Prostate gland (tissue), 2 donors: ENCODE measurements at regions not wholly inside any gene's neighbourhood (a gene's known extent, or its start where the extent isn't known, plus 50 kb on each side); places are given as distances from the start of the nearest gene placed in this dataset.

Experiments used
- DNase-seq: peaks from one replicate; pipeline ENCODE4 v3.0.0-alpha.2; 2019; ENCODE audit warnings: low spot score
- H3K27ac ChIP-seq, 2 donors: fragments of 200-600 bp; sonication (generic); 2 replicates each; pipeline ENCODE4 v1.5.1; 2017 to 2019
- H3K27me3 ChIP-seq: fragments of 200-600 bp; sonication (generic); replicated peaks from 2 replicates; pipeline ENCODE4 v1.5.1; 2019; ENCODE audit not compliant: insufficient read depth
- H3K36me3 ChIP-seq, 2 donors: fragments of 200-600 bp; sonication (generic); 1 replicate in 1 of 2; 2 replicates in 1 of 2; pipeline versions ENCODE4 v1.5.1 to v1.8.1; 2017 to 2019
- H3K4me1 ChIP-seq: fragments of 200-600 bp; sonication (generic); replicated peaks from 2 replicates; pipeline ENCODE4 v1.5.1; 2019
- H3K4me3 ChIP-seq, 2 donors: fragments of 200-600 bp; sonication (generic); 2 replicates each; pipeline ENCODE4 v1.5.1; 2017 to 2019
- H3K9me3 ChIP-seq: fragments of 200-600 bp; sonication (generic); 2 replicates; pipeline ENCODE4 v1.5.1; 2017
- CTCF ChIP-seq, 4 experiments: fragments of 200-600 bp in 2 of 4; fragments of 450-650 bp in 2 of 4; sonication (generic) in 2 of 4; IDR thresholded peaks; 1 replicate in 3 of 4; 2 replicates in 1 of 4; pipeline ENCODE4 v1.5.1; 2016 to 2019; ENCODE audit warnings: antibody characterized with exemption in 4 of 4, mild to moderate bottlenecking in 2 of 4, moderate library complexity in 2 of 4
- POLR2A ChIP-seq: fragments of 450-650 bp; IDR thresholded peaks from one replicate; pipeline ENCODE4 v1.6.1; 2016; ENCODE audit warnings: antibody characterized with exemption, mild to moderate bottlenecking
- POLR2AphosphoS5 ChIP-seq: sonication (generic); formaldehyde crosslinking; IDR thresholded peaks from one replicate; pipeline ENCODE4 v1.6.1; 2017; ENCODE audit warnings: antibody characterized with exemption
- WGBS: methylation state at CpG from one replicate; pipeline ENCODE4 v1.1.5; 2018; 5-methylcytosine and 5-hydroxymethylcytosine counted together
- intact Hi-C: fragments of 100-400 bp; cut with DNase I; formaldehyde crosslinking; loops from one replicate; pipeline ENCODE4 v1.14.2; 2022

- Histone ChIP-seq H3K27ac (no peak overlapping the region), H3K4me1 (no peaks in the 10 kb centered on the region), H3K27me3 (peaks cover 2% of the 10 kb centered on the region), H3K4me3 (no peak overlapping the region), H3K9me3 (no peaks in the 10 kb centered on the region), H3K36me3 (no peaks in the 10 kb centered on the region)
- TF ChIP-seq POLR2AphosphoS5 = no peak
- 73% methylated on average over 3 of the region's 3 CpGs for WGBS
- intact Hi-C loops = no loop called here
- DNase-seq = no peak
These were observed 55.8 kb upstream of the MAFB start for GRCh38 chr20:40744818-40745175.

- intact Hi-C loops = no loop called here
- Histone ChIP-seq H3K9me3 (no peaks in the 10 kb centered on the region), H3K27ac (no peak overlapping the region), H3K4me3 (no peak overlapping the region), H3K36me3 (no peaks in the 10 kb centered on the region), H3K4me1 (no peaks in the 10 kb centered on the region), H3K27me3 (peaks cover 2% of the 10 kb centered on the region)
- WGBS = 97% methylated on average over 5 of the region's 5 CpGs
- no peak for DNase-seq
- TF ChIP-seq CTCF (IDR thresholded peaks at IDR 0.05) = no peak
- no peak for TF ChIP-seq POLR2A
- no peak for TF ChIP-seq POLR2AphosphoS5
These were observed 57.2 kb upstream of the MAFB start for GRCh38 chr20:40746251-40746650.

GRCh38 chr20:40748182-40748581 is 59.1 kb upstream of the MAFB start:
- whole genome bisulfite sequencing = 92% methylated on average over 3 of the region's 3 CpGs
- H3K27me3 ChIP-seq = no peaks in the 10 kb centered on the region
- DNase-seq = no peak
- H3K4me1 ChIP-seq = no peaks in the 10 kb centered on the region
- no peak overlapping the region for H3K27ac ChIP-seq
- H3K4me3 ChIP-seq = no peak overlapping the region
- TF ChIP-seq POLR2A = no peak
- no peak for TF ChIP-seq CTCF (IDR thresholded peaks at IDR 0.05)
- TF ChIP-seq POLR2AphosphoS5 = no peak
- no peaks in the 10 kb centered on the region for H3K9me3 ChIP-seq
- H3K36me3 ChIP-seq = no peaks in the 10 kb centered on the region
- intact Hi-C loops = no loop called here

GRCh38 chr20:40749985-40750506 is 61.0 kb upstream of the MAFB start:
- no peak for DNase-seq
- no peaks in the 10 kb centered on the region for H3K9me3 ChIP-seq
- TF ChIP-seq POLR2AphosphoS5 = no peak
- TF ChIP-seq POLR2A = no peak
- TF ChIP-seq CTCF (IDR thresholded peaks at IDR 0.05) = no peak

GRCh38 chr20:40750541-40751035 is 61.6 kb upstream of the MAFB start:
- intact Hi-C loops = no loop called here
- no peak overlapping the region for H3K4me3 ChIP-seq
- WGBS = 52% methylated on average over 5 of the region's 5 CpGs
- no peaks in the 10 kb centered on the region for H3K4me1 ChIP-seq
- no peaks in the 10 kb centered on the region for H3K27me3 ChIP-seq
- TF ChIP-seq POLR2A = no peak
- TF ChIP-seq POLR2AphosphoS5 = no peak
- no peak for TF ChIP-seq CTCF (IDR thresholded peaks at IDR 0.05)
- no peak for DNase-seq
- H3K9me3 ChIP-seq = no peaks in the 10 kb centered on the region
- H3K27ac ChIP-seq = no peak overlapping the region
- H3K36me3 ChIP-seq = no peaks in the 10 kb centered on the region

More at GRCh38 chr20:40749985-40750506, 61.0 kb upstream of the MAFB start:
- no peak overlapping the region for H3K27ac ChIP-seq
- intact Hi-C loops = no loop called here
- H3K4me1 ChIP-seq = no peaks in the 10 kb centered on the region
- 91% methylated on average over 2 of the region's 2 CpGs for WGBS
- no peak overlapping the region for H3K4me3 ChIP-seq
- H3K27me3 ChIP-seq = no peaks in the 10 kb centered on the region
- no peaks in the 10 kb centered on the region for H3K36me3 ChIP-seq
